Mucosa of descending colon (tissue), 3 donors: ENCODE measurements at regions not wholly inside any gene's neighbourhood (a gene's known extent, or its start where the extent isn't known, plus 50 kb on each side); places are given as distances from the start of the nearest gene placed in this dataset.

Experiments
- ATAC-seq: fragments of 200-7000 bp; cut with Tn5 transposase; one replicate; pipeline ENCODE4 v1.9.1; 2020; ENCODE audit warnings: mild to moderate bottlenecking, moderate library complexity
- DNase-seq, 3 donors: peaks; one replicate each; pipeline ENCODE4 v3.0.0-alpha.2; 2020
- H3K36me3 ChIP-seq: fragments of 200-600 bp; one replicate; pipeline ENCODE4 v1.8.0; 2021; ENCODE audit warnings: low read depth, mild to moderate bottlenecking
- H3K4me1 ChIP-seq: fragments of 200-600 bp; one replicate; pipeline ENCODE4 v1.8.0; 2021; ENCODE audit warnings: low read depth, mild to moderate bottlenecking
- H3K4me3 ChIP-seq: fragments of 200-600 bp; one replicate; pipeline ENCODE4 v1.8.0; 2021; ENCODE audit warnings: mild to moderate bottlenecking
- H3K9me3 ChIP-seq: fragments of 200-600 bp; one replicate; pipeline ENCODE4 v1.8.0; 2021; ENCODE audit warnings: mild to moderate bottlenecking
- intact Hi-C, 2 donors: fragments of 100-400 bp; cut with DNase I in 1 of 2; cut with micrococcal nuclease in 1 of 2; formaldehyde crosslinking; loops; one replicate each; pipeline versions ENCODE4 v1.11.0 to v1.11.1; 2022; cut with DNase I, micrococcal nuclease
- TF ChIP-seq, protein P1 (sequence below): fragments of 200-600 bp; IDR thresholded peaks from one replicate; pipeline ENCODE4 v1.8.0; 2022; ENCODE audit warnings: antibody characterized with exemption, mild to moderate bottlenecking
- donor health status: DM: no; HTN: no; CAD: no; lungs with moderate emphysema.
- donor health status: DM: no; HTN: no; CAD: no.
- donor health status: DM: no; HTN: yes; CAD: no.

- intact Hi-C loops: no loop called here
- H3K9me3 ChIP-seq: no peaks in the 10 kb centered on the region
- H3K4me1 ChIP-seq: no peaks in the 10 kb centered on the region
- no peaks in the 10 kb centered on the region for H3K36me3 ChIP-seq
- TF ChIP-seq, protein P1, sequence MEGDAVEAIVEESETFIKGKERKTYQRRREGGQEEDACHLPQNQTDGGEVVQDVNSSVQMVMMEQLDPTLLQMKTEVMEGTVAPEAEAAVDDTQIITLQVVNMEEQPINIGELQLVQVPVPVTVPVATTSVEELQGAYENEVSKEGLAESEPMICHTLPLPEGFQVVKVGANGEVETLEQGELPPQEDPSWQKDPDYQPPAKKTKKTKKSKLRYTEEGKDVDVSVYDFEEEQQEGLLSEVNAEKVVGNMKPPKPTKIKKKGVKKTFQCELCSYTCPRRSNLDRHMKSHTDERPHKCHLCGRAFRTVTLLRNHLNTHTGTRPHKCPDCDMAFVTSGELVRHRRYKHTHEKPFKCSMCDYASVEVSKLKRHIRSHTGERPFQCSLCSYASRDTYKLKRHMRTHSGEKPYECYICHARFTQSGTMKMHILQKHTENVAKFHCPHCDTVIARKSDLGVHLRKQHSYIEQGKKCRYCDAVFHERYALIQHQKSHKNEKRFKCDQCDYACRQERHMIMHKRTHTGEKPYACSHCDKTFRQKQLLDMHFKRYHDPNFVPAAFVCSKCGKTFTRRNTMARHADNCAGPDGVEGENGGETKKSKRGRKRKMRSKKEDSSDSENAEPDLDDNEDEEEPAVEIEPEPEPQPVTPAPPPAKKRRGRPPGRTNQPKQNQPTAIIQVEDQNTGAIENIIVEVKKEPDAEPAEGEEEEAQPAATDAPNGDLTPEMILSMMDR: no peak
- ATAC-seq (no peak), DNase-seq (no peak)
- H3K4me3 ChIP-seq: no peak overlapping the region
Measured at GRCh38 chr4:123615901-123616300, 219.3 kb downstream of the SPRY1 start.

DNA sequence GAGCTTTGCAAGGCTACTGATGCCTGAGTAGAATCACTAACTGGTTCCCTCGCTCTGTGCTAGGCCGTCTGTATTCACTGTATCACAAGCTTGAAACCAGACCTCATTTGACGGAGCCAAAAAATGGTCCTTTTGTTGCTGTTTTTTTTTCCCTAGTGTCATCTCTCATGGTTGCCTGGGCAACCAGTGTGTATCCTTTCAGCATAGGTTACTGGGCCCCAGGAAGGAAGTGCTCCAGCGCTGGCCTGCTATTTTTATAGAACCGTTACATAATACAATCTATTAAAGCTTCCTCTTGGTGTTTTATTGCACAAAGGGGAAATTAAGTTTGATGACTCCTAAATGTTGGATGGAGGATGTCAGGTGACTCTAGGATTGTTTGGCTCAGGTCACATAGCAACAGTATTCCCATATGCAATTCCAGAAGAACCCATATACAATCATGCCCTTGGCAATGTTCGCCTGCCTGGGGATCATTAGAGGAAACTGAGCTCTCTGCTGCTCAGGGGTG lies 220.4 kb downstream of the SPRY1 start:
- TF ChIP-seq, protein P1: no peak
- intact Hi-C loops: no loop called here
- Histone ChIP-seq H3K9me3 (no peaks in the 10 kb centered on the region), H3K4me1 (no peaks in the 10 kb centered on the region), H3K36me3 (no peaks in the 10 kb centered on the region), H3K4me3 (no peak overlapping the region)
- ATAC-seq: peak; percentile 95
- DNase-seq: peak in 1 of 3 donors; percentile 58

DNA sequence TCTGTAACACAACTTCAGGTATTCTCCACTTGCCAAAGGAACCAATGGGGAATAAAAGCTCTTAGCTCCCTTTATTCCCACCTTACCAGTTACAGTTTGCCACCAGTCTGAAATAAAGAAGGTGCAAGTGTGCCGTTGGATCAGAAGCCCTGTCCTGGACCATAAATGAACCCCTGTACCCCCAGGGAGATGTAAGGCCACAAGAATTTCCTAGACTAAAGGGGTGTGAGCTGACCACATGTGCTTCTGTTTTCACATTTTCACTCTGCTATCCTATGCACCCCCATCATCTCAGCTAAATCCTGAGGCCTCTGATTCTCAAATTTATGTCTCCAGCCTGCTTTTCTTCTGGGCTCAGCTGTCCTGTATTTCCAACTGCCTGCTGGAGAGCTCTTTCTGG lies 221.2 kb downstream of the SPRY1 start:
- H3K36me3 ChIP-seq: no peaks in the 10 kb centered on the region
- H3K4me1 ChIP-seq: no peaks in the 10 kb centered on the region
- H3K4me3 ChIP-seq: no peak overlapping the region
- no peaks in the 10 kb centered on the region for H3K9me3 ChIP-seq
- intact Hi-C loops: no loop called here
- ATAC-seq (no peak), DNase-seq (no peak)
- TF ChIP-seq, protein P1: no peak

DNA sequence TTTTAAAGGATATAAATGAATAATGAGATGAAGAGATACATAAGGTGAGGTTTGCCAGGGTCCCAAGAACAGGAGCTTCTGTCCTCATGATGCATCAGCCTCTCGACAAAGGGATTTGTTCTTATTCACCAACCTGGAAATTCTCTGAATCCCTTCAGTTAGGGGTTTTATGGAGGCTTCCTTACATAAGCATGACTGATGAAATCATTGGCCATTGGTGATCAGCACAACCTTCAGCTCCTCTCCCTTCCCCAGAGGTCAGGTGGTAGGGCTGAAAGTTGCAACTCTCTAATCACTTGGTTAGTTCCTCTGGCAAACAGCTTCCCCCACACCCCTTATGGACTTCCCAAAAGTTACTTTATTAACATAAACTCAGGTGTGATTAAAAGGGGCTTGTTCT lies 222.0 kb downstream of the SPRY1 start:
- TF ChIP-seq, protein P1: no peak
- intact Hi-C loops: no loop called here
- H3K4me1 ChIP-seq: no peaks in the 10 kb centered on the region
- H3K9me3 ChIP-seq: no peaks in the 10 kb centered on the region
- ATAC-seq (no peak), DNase-seq (no peak)
- no peaks in the 10 kb centered on the region for H3K36me3 ChIP-seq
- no peak overlapping the region for H3K4me3 ChIP-seq

DNA sequence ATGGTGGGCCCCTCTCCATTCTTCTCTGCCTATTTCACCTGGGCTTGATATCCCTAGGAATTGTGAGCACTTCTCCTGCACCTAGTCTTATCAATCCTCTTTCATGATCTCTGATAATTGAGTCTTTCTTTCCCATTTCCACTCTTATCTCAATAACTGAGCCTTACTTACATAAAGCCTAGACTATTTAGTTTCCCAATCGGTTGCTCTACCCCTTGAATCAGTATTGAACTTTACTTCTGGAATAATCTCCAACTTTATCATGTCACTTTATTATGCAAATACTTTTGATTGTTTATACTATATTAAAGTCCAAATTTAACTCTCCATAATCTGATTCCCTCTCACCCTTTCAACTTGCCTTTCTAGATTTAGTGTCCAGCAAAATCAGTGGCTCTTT lies 222.7 kb downstream of the SPRY1 start:
- H3K9me3 ChIP-seq: no peaks in the 10 kb centered on the region
- no peak overlapping the region for H3K4me3 ChIP-seq
- H3K36me3 ChIP-seq: no peaks in the 10 kb centered on the region
- ATAC-seq (no peak), DNase-seq (no peak)
- no peaks in the 10 kb centered on the region for H3K4me1 ChIP-seq
- intact Hi-C loops: no loop called here
- TF ChIP-seq, protein P1: no peak

DNA sequence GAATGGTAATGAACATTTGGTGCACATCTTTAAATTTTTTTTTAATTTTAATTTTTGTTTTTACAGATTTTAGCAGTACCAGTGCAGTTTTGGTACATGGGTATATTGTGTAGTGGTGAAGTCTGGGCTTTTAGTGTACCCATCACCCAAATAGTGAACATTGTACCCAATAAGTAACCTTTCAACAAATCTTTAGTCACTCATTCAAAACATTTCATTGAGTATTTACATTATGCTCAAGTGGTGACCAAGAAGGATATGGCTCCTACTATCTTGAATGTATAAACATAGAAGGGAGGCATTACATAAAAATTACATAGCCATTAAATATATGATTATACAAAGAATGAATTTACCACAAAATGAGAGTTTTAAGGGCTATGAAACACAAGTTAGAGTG lies 223.3 kb downstream of the SPRY1 start:
- DNase-seq: no peak
- Histone ChIP-seq H3K4me3 (no peak overlapping the region), H3K9me3 (no peaks in the 10 kb centered on the region), H3K36me3 (no peaks in the 10 kb centered on the region), H3K4me1 (no peaks in the 10 kb centered on the region)
- ATAC-seq: no peak
- TF ChIP-seq, protein P1: no peak
- intact Hi-C loops: no loop called here
